ENCODE measurements at regions not wholly inside any gene's neighbourhood (a gene's known extent, or its start where the extent isn't known, plus 50 kb on each side); places are given as distances from the start of the nearest gene placed in this dataset.

DNA sequence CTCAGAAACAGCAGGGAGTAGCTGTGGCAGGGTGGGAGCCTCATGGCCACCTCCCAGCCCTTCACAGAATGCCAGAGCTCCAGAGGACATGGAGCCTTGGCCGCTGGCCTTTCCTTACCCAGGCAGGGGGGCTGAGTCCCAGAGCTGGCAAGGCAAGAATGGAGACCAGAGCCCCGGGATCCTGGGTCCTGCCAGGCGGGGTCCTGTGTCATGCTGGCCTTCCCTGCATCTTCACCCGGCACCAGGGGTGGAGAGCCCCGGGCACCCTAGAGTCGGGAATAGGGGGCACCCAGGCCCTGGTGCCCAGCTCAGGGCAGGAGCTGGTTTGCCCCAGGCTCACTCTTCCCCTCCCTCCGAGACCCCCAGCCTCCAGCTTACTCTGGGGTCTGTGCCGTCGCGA, 519.9 kb downstream of the TBC1D22A start:
- TF ChIP-seq, protein P1, sequence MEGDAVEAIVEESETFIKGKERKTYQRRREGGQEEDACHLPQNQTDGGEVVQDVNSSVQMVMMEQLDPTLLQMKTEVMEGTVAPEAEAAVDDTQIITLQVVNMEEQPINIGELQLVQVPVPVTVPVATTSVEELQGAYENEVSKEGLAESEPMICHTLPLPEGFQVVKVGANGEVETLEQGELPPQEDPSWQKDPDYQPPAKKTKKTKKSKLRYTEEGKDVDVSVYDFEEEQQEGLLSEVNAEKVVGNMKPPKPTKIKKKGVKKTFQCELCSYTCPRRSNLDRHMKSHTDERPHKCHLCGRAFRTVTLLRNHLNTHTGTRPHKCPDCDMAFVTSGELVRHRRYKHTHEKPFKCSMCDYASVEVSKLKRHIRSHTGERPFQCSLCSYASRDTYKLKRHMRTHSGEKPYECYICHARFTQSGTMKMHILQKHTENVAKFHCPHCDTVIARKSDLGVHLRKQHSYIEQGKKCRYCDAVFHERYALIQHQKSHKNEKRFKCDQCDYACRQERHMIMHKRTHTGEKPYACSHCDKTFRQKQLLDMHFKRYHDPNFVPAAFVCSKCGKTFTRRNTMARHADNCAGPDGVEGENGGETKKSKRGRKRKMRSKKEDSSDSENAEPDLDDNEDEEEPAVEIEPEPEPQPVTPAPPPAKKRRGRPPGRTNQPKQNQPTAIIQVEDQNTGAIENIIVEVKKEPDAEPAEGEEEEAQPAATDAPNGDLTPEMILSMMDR (IDR thresholded peaks at IDR 0.05), result no peak
- TF ChIP-seq POLR2A (IDR thresholded peaks at IDR 0.05), result no peak

All from esophagus squamous epithelium (tissue), 4 donors.